HCT116 (cell line): ENCODE measurements at regions not wholly inside any gene's neighbourhood (a gene's known extent, or its start where the extent isn't known, plus 50 kb on each side); places are given as distances from the start of the nearest gene placed in this dataset.

Experiments used
- CTCF ChIP-seq, 3 experiments: fragments of 200-600 bp in 1 of 3; sonication (generic) in 1 of 3; IDR thresholded peaks in 2 of 3; conservative IDR thresholded peaks in 1 of 3; 2 replicates each; pipeline ENCODE4 v1.5.1; 2012 to 2017; ENCODE audit warnings: low read depth in 2 of 3, low read length in 2 of 3, antibody characterized with exemption in 1 of 3, borderline replicate concordance in 1 of 3, control low read depth in 1 of 3, mild to moderate bottlenecking in 1 of 3, mixed read lengths in 1 of 3, mixed run types in 1 of 3, moderate library complexity in 1 of 3; ENCODE audit not compliant: insufficient read depth in 1 of 3
- EZH2 ChIP-seq: fragments of 200-600 bp; sonication (generic); IDR thresholded peaks from 2 replicates; pipeline ENCODE4 v1.6.1; 2017; ENCODE audit warnings: antibody characterized with exemption, mixed run types
- EZH2phosphoT487 ChIP-seq: fragments of 200-600 bp; IDR thresholded peaks from 2 replicates; pipeline ENCODE4 v1.6.1; 2018; ENCODE audit warnings: antibody characterized with exemption, borderline replicate concordance
- JUND ChIP-seq: IDR thresholded peaks from 2 replicates; pipeline ENCODE4 v1.6.1; 2012
- POLR2A ChIP-seq: IDR thresholded peaks from 2 replicates; pipeline ENCODE4 v1.7.0; 2011; ENCODE audit warnings: borderline replicate concordance; ENCODE audit not compliant: insufficient read depth, insufficient read length; ENCODE audit errors: extremely low read depth
- SIN3A ChIP-seq: IDR thresholded peaks from 2 replicates; pipeline ENCODE4 v1.6.1; 2012; ENCODE audit warnings: low read depth
- ZNF274 ChIP-seq: fragments of 200-500 bp; sonication (Bioruptor generic); IDR thresholded peaks from 2 replicates; pipeline ENCODE4 v1.6.1; 2014; ENCODE audit warnings: mild to moderate bottlenecking, low read depth, low read length, inconsistent platforms
- TF ChIP-seq, protein P1 (sequence below): IDR thresholded peaks from 2 replicates; pipeline ENCODE4 v1.6.1; 2011; ENCODE audit warnings: mild to moderate bottlenecking, low read length, moderate library complexity; ENCODE audit not compliant: insufficient replicate concordance; ENCODE audit errors: extremely low read depth

DNA sequence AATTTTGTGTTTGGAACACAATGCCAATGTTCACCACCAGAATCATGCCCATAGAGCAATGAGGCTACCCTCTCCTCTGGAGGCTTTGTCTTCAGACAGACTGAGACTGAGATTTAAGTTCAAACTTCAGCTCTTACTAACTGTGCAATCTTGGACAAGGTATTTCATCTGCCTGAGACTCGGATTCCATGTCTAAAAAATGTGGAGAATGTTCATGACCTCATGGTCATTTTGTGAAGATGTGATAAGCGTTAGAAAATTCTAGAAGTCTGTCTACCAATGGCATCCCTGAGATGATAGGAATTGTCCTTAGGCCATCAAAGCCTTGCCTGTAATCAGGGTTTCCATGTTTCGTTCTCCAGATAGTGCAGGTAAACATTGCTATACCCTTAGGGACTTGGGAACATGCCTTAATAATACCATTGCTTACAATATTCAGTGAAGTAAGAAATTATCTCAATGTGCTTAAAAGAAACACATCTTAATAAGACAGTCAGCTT is 388.2 kb upstream of the MAF start:
- TF ChIP-seq CTCF (IDR thresholded peaks at IDR 0.05 in 2 of 3, conservative IDR thresholded peaks at IDR 0.05 in 1 of 3; ENCODE audit: borderline replicate concordance in 1 of 3, insufficient read depth in 1 of 3, low read depth in 2 of 3, low read length in 2 of 3) (no peak), EZH2phosphoT487 (no peak), EZH2 (no peak), JUND (no peak), ZNF274 (no peak), POLR2A (no peak), SIN3A (no peak)
- TF ChIP-seq, protein P1, sequence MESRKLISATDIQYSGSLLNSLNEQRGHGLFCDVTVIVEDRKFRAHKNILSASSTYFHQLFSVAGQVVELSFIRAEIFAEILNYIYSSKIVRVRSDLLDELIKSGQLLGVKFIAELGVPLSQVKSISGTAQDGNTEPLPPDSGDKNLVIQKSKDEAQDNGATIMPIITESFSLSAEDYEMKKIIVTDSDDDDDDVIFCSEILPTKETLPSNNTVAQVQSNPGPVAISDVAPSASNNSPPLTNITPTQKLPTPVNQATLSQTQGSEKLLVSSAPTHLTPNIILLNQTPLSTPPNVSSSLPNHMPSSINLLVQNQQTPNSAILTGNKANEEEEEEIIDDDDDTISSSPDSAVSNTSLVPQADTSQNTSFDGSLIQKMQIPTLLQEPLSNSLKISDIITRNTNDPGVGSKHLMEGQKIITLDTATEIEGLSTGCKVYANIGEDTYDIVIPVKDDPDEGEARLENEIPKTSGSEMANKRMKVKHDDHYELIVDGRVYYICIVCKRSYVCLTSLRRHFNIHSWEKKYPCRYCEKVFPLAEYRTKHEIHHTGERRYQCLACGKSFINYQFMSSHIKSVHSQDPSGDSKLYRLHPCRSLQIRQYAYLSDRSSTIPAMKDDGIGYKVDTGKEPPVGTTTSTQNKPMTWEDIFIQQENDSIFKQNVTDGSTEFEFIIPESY, result no peak
